NCI-H1105 treated with DMSO at 0.1 percent for 48 hours (cell line): ENCODE measurements at regions not wholly inside any gene's neighbourhood (a gene's known extent, or its start where the extent isn't known, plus 50 kb on each side); places are given as distances from the start of the nearest gene placed in this dataset.

ENCODE experiments used
- DNase-seq: peaks from one replicate; lab custom pipeline; 2025; lab: John Stamatoyannopoulos, UW

- no peak for DNase-seq
These were observed 252.6 kb upstream of the ZNF32 start for GRCh38 chr10:43901302-43901701.

- no peak for DNase-seq
These were observed 251.9 kb upstream of the ZNF32 start for GRCh38 chr10:43900571-43900970.

DNA sequence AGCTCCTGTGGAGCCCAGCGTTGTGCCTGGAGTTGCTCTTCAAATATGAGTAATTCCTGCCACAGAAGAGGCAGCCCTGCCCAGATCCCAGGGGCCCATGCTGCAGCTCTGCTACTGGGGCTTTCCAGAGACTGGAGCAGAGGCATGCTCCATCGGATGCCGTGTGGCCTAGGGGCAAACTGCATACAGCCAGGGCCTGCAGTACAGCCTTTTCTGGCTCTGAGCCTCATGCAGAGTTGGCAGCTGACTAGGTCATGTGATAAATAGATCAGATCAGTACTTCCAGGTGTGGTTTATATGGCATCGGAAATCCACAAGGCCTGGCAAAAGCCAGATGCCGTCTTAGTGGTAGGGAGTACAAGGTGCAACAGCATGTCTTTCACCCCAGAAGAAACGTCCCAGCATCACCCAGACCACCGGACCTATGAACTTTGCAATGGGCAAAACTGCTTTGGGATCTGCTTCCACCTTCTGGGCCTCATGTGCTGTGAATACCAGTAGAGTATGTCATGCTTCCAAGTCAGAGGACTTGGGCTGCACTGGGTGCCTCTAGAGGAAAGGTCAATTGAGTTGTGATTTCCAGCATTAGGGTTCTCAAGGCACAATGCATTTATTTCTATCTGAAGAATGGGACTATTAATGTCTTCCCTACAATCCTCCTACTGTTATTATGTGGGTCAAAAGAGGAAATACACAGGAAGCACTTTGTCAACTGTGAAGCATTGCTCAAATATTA lies 250.7 kb upstream of the ZNF32 start:
- no peak for DNase-seq

DNA sequence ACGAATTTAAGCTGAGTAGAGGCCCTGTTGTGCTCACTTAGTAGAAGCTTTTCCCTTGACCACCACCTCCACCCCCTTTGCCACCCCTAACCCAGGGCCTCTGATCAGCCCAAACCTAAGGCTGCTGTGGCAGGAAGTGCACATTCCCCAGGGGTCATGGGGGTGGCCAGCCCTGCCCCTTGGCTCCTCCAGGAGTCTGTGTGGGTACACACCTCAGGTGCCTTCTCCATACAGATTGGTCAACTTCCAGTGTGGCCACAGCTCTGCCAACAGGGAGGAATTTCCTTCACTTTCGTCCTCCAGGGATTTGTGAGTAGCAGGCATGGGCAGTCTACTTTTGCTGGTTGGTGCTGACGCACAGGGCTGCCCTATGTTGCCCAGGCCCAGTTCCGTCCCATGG lies 249.9 kb upstream of the ZNF32 start:
- no peak for DNase-seq

DNA sequence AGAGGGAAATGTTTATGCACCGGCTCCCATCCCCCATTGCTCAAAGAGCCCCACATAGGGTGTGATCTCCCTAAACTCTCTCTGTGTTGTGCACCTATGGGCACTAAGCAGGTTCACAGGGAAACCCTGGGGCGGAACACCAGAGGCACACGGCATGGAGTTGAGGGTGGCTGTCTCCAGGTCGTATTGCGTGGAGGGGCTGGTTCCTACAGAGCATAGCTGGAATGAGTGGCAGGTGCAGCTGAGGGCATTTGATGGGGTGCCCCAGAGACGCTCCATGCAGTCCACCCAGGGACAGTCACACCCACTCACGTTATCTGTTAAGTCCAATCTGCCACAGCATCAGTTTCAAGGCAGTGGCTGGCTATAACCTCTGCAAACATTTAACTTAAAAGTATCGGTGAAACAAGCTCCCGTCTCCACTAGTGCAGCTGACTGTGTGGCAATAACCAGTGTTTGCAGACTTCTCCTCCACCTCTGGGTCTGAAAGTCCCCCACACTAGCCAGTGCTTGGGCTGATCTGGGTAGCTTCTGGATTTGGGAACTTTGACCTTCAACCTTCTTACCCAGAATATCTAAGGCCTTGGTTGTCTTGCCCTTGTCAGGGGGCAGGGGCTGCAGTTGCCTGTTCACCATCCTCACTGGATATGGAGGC lies 249.2 kb upstream of the ZNF32 start:
- no peak for DNase-seq

DNA sequence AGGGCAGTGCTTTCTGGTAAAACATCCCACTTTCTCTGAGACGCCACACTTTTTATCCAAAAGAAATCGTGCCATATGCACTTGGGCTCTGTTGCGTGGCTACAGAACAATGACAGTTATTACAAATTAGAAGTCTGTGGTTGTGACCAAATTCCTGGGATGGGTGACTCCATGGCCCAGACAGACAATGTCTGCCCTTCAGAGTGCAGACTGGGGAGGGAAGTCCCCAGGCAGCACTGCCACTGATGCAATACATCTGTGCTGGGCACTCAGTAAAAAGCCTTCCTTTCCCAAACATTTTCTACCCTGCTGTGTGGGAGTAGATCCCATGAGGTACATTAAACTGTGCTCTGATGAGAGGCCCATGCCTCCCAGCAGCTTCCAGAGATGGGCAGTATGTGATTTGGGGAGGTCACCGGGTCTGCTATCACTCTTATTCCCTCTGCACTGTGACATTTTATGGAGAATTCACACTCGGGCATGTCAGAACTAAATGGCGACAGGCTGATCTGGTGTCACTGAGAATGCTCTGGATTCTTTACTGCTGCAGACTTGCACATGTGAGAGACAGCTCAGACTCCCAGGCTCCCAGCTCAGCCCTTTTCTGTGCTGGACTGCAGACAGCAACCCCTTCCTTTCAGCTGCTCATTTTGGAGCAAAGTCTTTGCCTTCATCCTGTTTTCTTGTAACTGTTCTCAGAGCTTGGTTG lies 243.5 kb upstream of the ZNF32 start:
- DNase-seq: no peak

GRCh38 chr10:43891241-43891640 lies 242.6 kb upstream of the ZNF32 start:
- DNase-seq: no peak

DNA sequence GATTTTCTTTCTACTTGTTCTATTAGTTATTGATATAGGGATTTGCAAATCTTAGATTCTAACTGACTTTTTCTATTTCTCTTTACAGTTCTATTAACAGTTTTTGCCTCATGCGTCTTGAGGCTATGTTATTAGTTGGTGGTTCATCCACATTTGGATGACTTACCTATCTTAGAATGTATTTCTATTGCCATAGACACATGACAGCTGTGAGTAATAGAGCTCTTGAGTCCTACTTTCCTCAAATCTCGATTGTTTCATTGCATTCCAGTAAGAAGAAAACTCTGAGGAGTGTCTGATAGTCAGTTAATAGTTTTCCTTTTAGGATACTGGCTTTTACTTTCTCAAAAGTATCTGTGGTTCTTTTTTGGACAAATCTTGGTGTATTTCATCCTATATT lies 241.4 kb upstream of the ZNF32 start:
- DNase-seq: no peak

DNA sequence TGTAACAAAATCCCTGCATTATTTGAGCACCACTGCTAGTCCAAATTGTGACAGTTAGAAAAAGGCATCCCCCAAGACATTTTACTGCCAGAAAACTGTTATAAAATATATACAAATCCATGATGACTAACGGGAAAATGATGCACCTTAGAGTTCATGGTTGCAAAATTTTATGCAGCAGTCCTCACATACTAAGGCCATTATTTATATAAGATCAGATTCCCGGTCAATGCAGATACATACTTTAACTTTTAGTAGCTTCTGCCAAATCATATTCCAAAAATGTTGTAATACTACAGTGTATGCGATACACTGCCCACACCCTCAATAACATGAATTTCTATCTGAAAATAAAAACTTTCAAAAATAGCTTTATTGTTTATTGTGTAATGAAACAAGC lies 239.9 kb upstream of the ZNF32 start:
- DNase-seq: no peak

DNA sequence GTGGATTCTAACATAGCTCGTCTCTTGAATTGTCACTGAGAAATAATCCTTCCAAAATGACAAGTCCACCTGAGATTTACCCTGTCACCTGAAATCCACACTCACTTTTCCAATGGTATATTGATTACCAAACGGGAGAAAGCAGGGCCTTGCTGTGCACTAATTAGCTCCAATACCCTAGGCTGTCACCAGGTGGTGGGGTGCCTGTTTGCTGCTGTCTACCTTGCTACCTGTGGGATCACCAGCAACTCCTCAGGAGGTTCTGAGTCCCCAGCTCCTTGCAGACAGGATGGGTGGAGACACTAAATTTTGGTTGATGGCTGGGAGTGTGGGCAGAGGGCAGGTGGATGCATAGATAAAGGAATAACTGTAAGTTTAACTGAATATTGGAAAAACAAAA lies 237.2 kb upstream of the ZNF32 start:
- DNase-seq: no peak

GRCh38 chr10:43885252-43885651 lies 236.6 kb upstream of the ZNF32 start:
- no peak for DNase-seq

- DNase-seq: no peak
These were observed 235.9 kb upstream of the ZNF32 start for GRCh38 chr10:43884501-43885105.

- DNase-seq: no peak
These were observed 234.0 kb upstream of the ZNF32 start for GRCh38 chr10:43882711-43883110.

DNA sequence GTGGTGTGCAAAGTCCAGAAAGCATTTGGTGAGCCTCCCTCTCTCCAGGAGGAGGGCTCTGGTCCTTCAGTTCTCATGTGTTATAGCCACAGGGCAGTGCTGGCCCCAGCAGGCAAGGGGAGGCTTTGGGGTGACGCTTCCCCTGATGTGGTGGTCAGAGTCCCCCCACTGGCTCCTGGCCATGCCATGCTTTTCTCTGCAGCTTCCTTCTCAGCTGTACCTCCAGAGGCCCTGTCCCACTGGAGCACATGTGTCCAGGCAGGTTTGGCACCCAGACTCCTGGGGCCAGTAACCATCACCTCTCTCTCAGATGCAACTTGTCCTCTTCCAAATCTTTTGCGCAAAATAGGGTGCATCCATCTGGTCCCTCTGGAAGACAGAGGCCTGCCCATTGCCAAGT lies 233.0 kb upstream of the ZNF32 start:
- DNase-seq: no peak

DNA sequence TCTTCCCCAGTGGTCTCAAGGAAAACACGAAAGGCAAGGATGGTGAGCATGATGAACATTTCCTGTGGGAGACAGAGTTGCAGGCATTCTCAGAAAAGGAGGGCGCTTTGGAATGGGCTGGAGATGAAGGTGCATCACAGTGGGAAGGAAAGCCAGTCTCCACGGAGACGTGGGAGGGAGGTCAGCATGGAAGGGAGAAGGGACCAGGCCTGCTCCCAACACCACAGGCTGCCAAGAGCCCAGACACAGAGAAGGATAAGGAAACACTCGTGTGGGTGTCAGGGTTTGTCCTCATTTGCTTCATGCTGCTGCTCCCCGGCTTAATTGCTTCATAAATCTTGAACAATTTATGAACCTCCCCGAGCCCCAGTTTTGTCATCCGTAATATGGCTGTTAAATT lies 231.5 kb upstream of the ZNF32 start:
- DNase-seq: no peak

GRCh38 chr10:43879742-43880141 lies 231.1 kb upstream of the ZNF32 start:
- no peak for DNase-seq

- DNase-seq: no peak
These were observed 230.5 kb upstream of the ZNF32 start for GRCh38 chr10:43879162-43879561.

GRCh38 chr10:43878386-43878785 lies 229.7 kb upstream of the ZNF32 start:
- DNase-seq: no peak

GRCh38 chr10:43876976-43877375 lies 228.3 kb upstream of the ZNF32 start:
- no peak for DNase-seq

DNA sequence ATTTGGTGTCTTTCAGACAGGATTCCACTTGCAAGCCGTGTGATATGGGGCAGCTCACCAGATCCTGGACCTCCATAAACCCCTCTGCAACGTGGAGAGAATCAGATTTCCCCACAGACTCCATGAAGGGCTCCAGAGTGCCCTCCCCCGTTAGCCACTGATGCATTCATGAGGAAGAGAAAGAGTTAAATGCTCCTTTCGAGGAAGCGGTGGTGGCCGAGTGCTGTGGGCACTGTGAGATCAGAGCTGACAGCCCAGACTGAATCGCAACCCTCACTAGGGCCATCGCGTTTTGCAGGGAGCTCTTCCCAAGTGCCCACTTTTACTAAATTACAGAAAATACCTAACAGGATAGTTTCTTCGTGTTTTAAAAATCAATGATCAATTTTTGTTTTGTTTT lies 226.3 kb upstream of the ZNF32 start:
- DNase-seq: no peak

DNA sequence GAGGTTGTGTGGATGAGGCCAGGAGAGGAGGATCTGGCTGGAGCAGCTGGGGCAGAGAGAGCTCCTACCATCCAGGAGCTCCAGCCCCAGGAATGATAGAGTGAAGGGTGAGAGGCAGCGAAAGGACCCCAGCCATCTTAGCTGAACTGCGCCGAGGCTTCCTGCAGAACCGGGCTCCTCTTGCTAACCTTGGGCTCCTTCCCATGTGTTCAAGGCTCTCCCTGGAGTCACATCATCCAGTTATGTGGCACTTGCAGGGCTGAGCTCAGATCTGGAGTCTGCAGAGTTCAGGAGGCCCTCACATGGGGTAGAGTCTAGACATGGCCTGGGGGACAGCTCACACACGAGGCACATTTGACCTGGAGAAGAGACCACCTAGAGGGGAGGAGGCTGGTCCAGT lies 225.0 kb upstream of the ZNF32 start:
- no peak for DNase-seq

DNA sequence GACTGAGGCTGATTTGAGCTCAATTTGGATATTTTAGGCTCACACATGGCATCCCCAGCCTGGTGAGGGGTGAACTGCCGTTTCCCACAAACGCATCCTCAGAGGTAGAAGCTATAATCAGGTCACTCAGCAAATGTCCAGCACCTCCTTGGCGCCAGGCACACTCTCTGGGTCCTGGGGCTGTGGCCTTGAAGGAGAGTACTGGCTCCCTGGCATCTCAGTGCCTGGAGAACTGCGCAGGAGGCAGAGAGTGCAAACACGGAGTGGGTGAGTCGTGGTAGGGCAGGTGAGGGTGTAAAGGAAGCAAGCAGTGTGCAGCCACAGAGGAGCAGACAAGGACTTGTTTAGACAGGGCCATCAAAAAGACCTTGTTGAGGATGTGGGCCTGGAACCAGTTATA lies 224.0 kb upstream of the ZNF32 start:
- no peak for DNase-seq

DNA sequence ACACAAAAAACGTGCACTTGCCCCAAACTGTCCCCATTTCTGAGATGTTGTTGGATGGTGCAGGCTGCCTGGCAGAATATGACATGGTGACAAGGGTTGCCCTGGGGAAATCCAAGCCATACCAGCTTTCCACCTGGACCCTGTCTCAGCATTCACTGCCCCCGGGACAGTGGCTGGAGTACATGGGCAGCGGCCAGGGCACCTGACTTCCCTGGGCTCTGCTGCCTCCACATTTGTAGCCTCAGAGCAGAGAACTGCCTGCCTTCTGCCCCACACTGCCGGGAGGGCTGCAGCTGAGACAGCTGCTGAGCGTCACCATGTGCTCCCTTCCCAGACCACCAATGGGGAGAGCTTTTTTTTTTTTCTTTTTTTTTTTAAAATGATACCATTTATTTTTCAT lies 222.9 kb upstream of the ZNF32 start:
- DNase-seq: no peak
